ENCODE measurements at regions not wholly inside any gene's neighbourhood (a gene's known extent, or its start where the extent isn't known, plus 50 kb on each side); places are given as distances from the start of the nearest gene placed in this dataset.

GRCh38 chr3:878746-879145 is 214.1 kb upstream of the CNTN6 start (continued):
- no peak for TF ChIP-seq CTCF (conservative IDR thresholded peaks at IDR 0.05; ENCODE audit: low read depth in 2 of 2)
- no peak for TF ChIP-seq EZH2phosphoT487 (IDR thresholded peaks at IDR 0.05; ENCODE audit: unreplicated experiment)
- TF ChIP-seq, protein P1, sequence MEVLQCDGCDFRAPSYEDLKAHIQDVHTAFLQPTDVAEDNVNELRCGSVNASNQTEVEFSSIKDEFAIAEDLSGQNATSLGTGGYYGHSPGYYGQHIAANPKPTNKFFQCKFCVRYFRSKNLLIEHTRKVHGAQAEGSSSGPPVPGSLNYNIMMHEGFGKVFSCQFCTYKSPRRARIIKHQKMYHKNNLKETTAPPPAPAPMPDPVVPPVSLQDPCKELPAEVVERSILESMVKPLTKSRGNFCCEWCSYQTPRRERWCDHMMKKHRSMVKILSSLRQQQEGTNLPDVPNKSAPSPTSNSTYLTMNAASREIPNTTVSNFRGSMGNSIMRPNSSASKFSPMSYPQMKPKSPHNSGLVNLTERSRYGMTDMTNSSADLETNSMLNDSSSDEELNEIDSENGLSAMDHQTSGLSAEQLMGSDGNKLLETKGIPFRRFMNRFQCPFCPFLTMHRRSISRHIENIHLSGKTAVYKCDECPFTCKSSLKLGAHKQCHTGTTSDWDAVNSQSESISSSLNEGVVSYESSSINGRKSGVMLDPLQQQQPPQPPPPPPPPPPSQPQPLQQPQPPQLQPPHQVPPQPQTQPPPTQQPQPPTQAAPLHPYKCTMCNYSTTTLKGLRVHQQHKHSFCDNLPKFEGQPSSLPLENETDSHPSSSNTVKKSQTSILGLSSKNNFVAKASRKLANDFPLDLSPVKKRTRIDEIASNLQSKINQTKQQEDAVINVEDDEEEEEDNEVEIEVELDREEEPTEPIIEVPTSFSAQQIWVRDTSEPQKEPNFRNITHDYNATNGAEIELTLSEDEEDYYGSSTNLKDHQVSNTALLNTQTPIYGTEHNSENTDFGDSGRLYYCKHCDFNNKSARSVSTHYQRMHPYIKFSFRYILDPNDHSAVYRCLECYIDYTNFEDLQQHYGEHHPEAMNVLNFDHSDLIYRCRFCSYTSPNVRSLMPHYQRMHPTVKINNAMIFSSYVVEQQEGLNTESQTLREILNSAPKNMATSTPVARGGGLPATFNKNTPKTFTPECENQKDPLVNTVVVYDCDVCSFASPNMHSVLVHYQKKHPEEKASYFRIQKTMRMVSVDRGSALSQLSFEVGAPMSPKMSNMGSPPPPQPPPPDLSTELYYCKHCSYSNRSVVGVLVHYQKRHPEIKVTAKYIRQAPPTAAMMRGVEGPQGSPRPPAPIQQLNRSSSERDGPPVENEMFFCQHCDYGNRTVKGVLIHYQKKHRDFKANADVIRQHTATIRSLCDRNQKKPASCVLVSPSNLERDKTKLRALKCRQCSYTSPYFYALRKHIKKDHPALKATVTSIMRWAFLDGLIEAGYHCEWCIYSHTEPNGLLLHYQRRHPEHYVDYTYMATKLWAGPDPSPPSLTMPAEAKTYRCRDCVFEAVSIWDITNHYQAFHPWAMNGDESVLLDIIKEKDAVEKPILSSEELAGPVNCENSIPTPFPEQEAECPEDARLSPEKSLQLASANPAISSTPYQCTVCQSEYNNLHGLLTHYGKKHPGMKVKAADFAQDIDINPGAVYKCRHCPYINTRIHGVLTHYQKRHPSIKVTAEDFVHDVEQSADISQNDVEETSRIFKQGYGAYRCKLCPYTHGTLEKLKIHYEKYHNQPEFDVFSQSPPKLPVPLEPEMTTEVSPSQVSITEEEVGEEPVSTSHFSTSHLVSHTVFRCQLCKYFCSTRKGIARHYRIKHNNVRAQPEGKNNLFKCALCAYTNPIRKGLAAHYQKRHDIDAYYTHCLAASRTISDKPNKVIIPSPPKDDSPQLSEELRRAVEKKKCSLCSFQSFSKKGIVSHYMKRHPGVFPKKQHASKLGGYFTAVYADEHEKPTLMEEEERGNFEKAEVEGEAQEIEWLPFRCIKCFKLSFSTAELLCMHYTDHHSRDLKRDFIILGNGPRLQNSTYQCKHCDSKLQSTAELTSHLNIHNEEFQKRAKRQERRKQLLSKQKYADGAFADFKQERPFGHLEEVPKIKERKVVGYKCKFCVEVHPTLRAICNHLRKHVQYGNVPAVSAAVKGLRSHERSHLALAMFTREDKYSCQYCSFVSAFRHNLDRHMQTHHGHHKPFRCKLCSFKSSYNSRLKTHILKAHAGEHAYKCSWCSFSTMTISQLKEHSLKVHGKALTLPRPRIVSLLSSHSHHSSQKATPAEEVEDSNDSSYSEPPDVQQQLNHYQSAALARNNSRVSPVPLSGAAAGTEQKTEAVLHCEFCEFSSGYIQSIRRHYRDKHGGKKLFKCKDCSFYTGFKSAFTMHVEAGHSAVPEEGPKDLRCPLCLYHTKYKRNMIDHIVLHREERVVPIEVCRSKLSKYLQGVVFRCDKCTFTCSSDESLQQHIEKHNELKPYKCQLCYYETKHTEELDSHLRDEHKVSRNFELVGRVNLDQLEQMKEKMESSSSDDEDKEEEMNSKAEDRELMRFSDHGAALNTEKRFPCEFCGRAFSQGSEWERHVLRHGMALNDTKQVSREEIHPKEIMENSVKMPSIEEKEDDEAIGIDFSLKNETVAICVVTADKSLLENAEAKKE (CRISPR knock-in tag; IDR thresholded peaks at IDR 0.05), result no peak

DNA sequence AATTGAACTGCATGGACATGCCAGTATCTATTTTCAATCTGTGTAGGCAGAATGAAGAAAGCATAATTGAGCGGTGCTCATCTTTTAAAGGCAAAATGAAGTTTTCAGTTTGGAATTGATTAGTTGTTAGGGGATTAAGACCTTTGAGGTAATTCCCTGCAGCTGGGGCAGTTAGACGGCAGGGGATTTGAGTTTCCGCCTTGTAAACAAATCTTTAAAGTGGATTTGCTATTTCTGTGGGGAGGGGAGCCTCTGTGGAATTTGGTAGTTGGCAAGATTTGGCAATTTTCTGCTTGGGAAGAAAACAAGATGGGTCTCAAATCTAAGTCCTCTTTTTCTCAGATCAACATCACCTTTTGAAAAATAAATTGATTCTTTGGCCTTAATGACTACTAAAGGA is 212.5 kb upstream of the CNTN6 start:
- Histone ChIP-seq H3K27ac (ENCODE audit: low read depth) (no peak overlapping the region), H2AFZ (no peak overlapping the region), H3K36me3 (ENCODE audit: insufficient read depth) (no peaks in the 10 kb centered on the region), H3K4me1 (ENCODE audit: insufficient read depth) (0 out of 2 replicates have a peak, but pooled peaks cover 5% of the 10 kb centered on the region), H3K79me2 (replicated peaks; ENCODE audit: insufficient read depth) (no peaks in the 10 kb centered on the region), H3K4me3 (no peak overlapping the region), H3K4me2 (no peak overlapping the region), H3F3A (replicated peaks; ENCODE audit: low read depth) (no peaks in the 10 kb centered on the region), H3K9me2 (ENCODE audit: insufficient read depth) (no peaks in the 10 kb centered on the region), H3K27me3 (ENCODE audit: insufficient read depth) (no peaks in the 10 kb centered on the region), H4K20me1 (replicated peaks; ENCODE audit: insufficient read depth) (no peaks in the 10 kb centered on the region)
- ATAC-seq (no peak), DNase-seq (ENCODE audit: low spot score) (no peak)
- Mint-ChIP-seq H3K36me3 (ENCODE audit: low read depth) (peaks cover 43% of the 10 kb centered on the region), H3K4me3 (no peak overlapping the region), H3K27ac (no peak overlapping the region), H3K9me3 (peaks cover 91% of the 10 kb centered on the region), H3K27me3 (ENCODE audit: insufficient read depth, low read depth, poor library complexity) (no peaks in the 10 kb centered on the region), H3K4me1 (no peaks in the 10 kb centered on the region)
- no peak for TF ChIP-seq NANOG (IDR thresholded peaks at IDR 0.05; ENCODE audit: borderline replicate concordance)
- TF ChIP-seq, protein P1 (CRISPR knock-in tag; IDR thresholded peaks at IDR 0.05), result no peak
- no peak for TF ChIP-seq JUNB (IDR thresholded peaks at IDR 0.05; ENCODE audit: unreplicated experiment)
- no peak for TF ChIP-seq STAT1 (IDR thresholded peaks at IDR 0.05; ENCODE audit: unreplicated experiment)
- TF ChIP-seq EZH2 (IDR thresholded peaks at IDR 0.05; ENCODE audit: low read depth, unreplicated experiment), result no peak
- no peak for TF ChIP-seq EZH2phosphoT487 (IDR thresholded peaks at IDR 0.05; ENCODE audit: unreplicated experiment)

All from GM23338 (cell line).